K562 (cell line): ENCODE measurements at regions not wholly inside any gene's neighbourhood (a gene's known extent, or its start where the extent isn't known, plus 50 kb on each side); places are given as distances from the start of the nearest gene placed in this dataset.
A peak's percentile ranks its signal among the peaks of the same experiment; 100 is the strongest.

Experiments
- ATAC-seq: fragments of 200-7000 bp; cut with Tn5 transposase; 3 replicates; pipeline ENCODE4 v1.9.1; 2020; ENCODE audit warnings: moderate library complexity
- BruUV-seq: library from RNA; stranded (reverse); fragments of 400-500 nt; replicated peaks from 2 replicates; lab custom pipeline; 2021; lab: Mats Ljungman, UMichigan
- CTCF ChIA-PET: fragments of 300-600 bp; formaldehyde crosslinking; extraction: SDS; loops from one replicate; lab custom pipeline; 2021; ENCODE audit warnings: low intra/inter-chr PET ratio; lab: Yijun Ruan, JAX
- POLR2A ChIA-PET: fragments of 300-600, 350-650 bp; sonication (Branson Sonifier 250); formaldehyde crosslinking; extraction: SDS; loops from one replicate; lab custom pipeline; 2021; ENCODE audit warnings: antibody characterized with exemption, inconsistent platforms; lab: Yijun Ruan, JAX
- DNase-seq, 4 experiments: peaks; one replicate each; pipeline versions ENCODE4 v3.0.0 to v3.0.0-alpha.2; 2011 to 2018; ENCODE audit warnings: low spot score in 3 of 4, mixed read lengths in 3 of 4; ENCODE audit errors: extremely low read depth in 1 of 4
- FAIRE-seq: peaks from 2 replicates; lab custom pipeline; 2011; peaks lifted over from hg19 to GRCh38; lab: Jason Lieb, UNC
- H2AFZ ChIP-seq: 2 replicates; pipeline ENCODE4 v1.6.0; 2011; ENCODE audit warnings: low read depth, low read length, control low read depth, inconsistent platforms
- H3K27ac ChIP-seq: fragments of 200-600 bp; 3 replicates; pipeline ENCODE4 v1.8.0; 2011; ENCODE audit warnings: low read depth, mild to moderate bottlenecking, control low read depth, inconsistent platforms, low read length, moderate library complexity, mixed read lengths; ENCODE audit errors: extremely low read depth
- H3K27me3 ChIP-seq, 2 experiments: fragments of 300-600 bp in 1 of 2; 2 replicates in 1 of 2; 3 replicates in 1 of 2; pipeline versions ENCODE4 v1.6.0 to v1.8.0; 2011; ENCODE audit warnings: inconsistent platforms in 2 of 2, low read length in 2 of 2, mild to moderate bottlenecking in 1 of 2, mixed read lengths in 1 of 2, moderate library complexity in 1 of 2; ENCODE audit not compliant: control insufficient read depth in 2 of 2, insufficient read depth in 2 of 2
- H3K36me3 ChIP-seq: fragments of 300-600 bp; 3 replicates; pipeline ENCODE4 v1.8.0; 2011; ENCODE audit warnings: mild to moderate bottlenecking, low read length, inconsistent platforms; ENCODE audit not compliant: control insufficient read depth, insufficient read depth
- H3K4me1 ChIP-seq, 2 experiments: fragments of 200-600 bp in 1 of 2; replicated peaks in 1 of 2; 2 replicates in 1 of 2; 3 replicates in 1 of 2; pipeline versions ENCODE4 v1.5.1 to v1.8.0; 2011; ENCODE audit warnings: inconsistent platforms in 2 of 2, low read length in 2 of 2, mild to moderate bottlenecking in 1 of 2, mixed read lengths in 1 of 2, moderate library complexity in 1 of 2; ENCODE audit not compliant: control insufficient read depth in 2 of 2, insufficient read depth in 2 of 2
- H3K4me2 ChIP-seq: 2 replicates; pipeline ENCODE4 v1.6.1; 2011; ENCODE audit warnings: low read length, control low read depth, inconsistent platforms, mixed read lengths; ENCODE audit not compliant: insufficient read depth
- H3K4me3 ChIP-seq: fragments of 200-600 bp; sonication (generic), shearing (Covaris generic); 2 replicates; pipeline ENCODE4 v1.5.1; 2016; ENCODE audit warnings: control low read depth, inconsistent platforms
- H3K79me2 ChIP-seq: fragments of 200-600 bp; 3 replicates; pipeline ENCODE4 v1.8.0; 2011; ENCODE audit warnings: low read length, inconsistent platforms; ENCODE audit not compliant: control insufficient read depth, insufficient read depth
- H3K9ac ChIP-seq, 2 experiments: 2 replicates each; pipeline versions ENCODE4 v1.6.0 to v1.6.1; 2011; ENCODE audit warnings: low read depth in 2 of 2, low read length in 2 of 2, control low read depth in 1 of 2, inconsistent platforms in 1 of 2, mild to moderate bottlenecking in 1 of 2, mixed read lengths in 1 of 2; ENCODE audit not compliant: insufficient read depth in 1 of 2
- H3K9me1 ChIP-seq: one replicate; pipeline ENCODE4 v1.6.0; 2011; ENCODE audit warnings: inconsistent platforms, mild to moderate bottlenecking, low read length, moderate library complexity; ENCODE audit not compliant: control insufficient read depth, insufficient read depth
- H3K9me3 ChIP-seq: replicated peaks from 2 replicates; pipeline ENCODE4 v1.5.1; 2011; ENCODE audit warnings: low read depth, low read length, inconsistent platforms; ENCODE audit not compliant: control insufficient read depth, insufficient read depth
- H4K20me1 ChIP-seq: replicated peaks from 2 replicates; pipeline ENCODE4 v1.6.1; 2011; ENCODE audit warnings: low read length, inconsistent platforms, mixed read lengths; ENCODE audit not compliant: control insufficient read depth, insufficient read depth
- ELF1 ChIP-seq: fragments of 200-800 bp; sonication (Bioruptor generic); IDR thresholded peaks from 2 replicates; pipeline ENCODE4 v1.6.1; 2016; ENCODE audit warnings: missing genetic modification characterization, missing compliant biosample characterization
- ETV6 ChIP-seq, 3 experiments: fragments of 150-350 bp in 1 of 3; sonication (generic) in 1 of 3; formaldehyde crosslinking in 1 of 3; IDR thresholded peaks; 2 replicates each; pipeline versions ENCODE4 v1.6.1 to v1.8.0; 2014 to 2022; ENCODE audit warnings: borderline replicate concordance in 2 of 3, low read depth in 2 of 3, antibody characterized with exemption in 1 of 3, low read length in 1 of 3, mild to moderate bottlenecking in 1 of 3, missing genetic modification reagents in 1 of 3
- NONO ChIP-seq, 2 experiments: fragments of 200-400 bp in 1 of 2; fragments of 450-650 bp in 1 of 2; formaldehyde crosslinking in 1 of 2; IDR thresholded peaks; 2 replicates each; pipeline ENCODE4 v1.6.1; 2017; ENCODE audit warnings: low read depth in 2 of 2, mild to moderate bottlenecking in 2 of 2, moderate library complexity in 2 of 2, low read length in 1 of 2
- RBM15 ChIP-seq: fragments of 200-400 bp; formaldehyde crosslinking; IDR thresholded peaks from 2 replicates; pipeline ENCODE4 v1.6.1; 2018; ENCODE audit warnings: mild to moderate bottlenecking, low read length, moderate library complexity; ENCODE audit not compliant: insufficient read depth
- ZFP1 ChIP-seq: fragments of 450-650 bp; formaldehyde crosslinking; IDR thresholded peaks from 2 replicates; pipeline ENCODE4 v1.4.0; 2020; ENCODE audit warnings: mild to moderate bottlenecking, mixed read lengths
- ZNF3 ChIP-seq: fragments of 250-450 bp; sonication (Bioruptor Pico); IDR thresholded peaks from 2 replicates; pipeline ENCODE4 v1.5.0; 2021; ENCODE audit warnings: mild to moderate bottlenecking, moderate library complexity
- ZNF354B ChIP-seq: fragments of 250-450 bp; sonication (Bioruptor Pico); IDR thresholded peaks from 2 replicates; pipeline ENCODE4 v1.4.0; 2020
- ZNF431 ChIP-seq: sonication (generic); formaldehyde crosslinking; IDR thresholded peaks from 2 replicates; pipeline ENCODE4 v1.8.0; 2022; ENCODE audit warnings: mild to moderate bottlenecking, missing genetic modification reagents
- ZNF507 ChIP-seq: conservative IDR thresholded peaks from 2 replicates; pipeline ENCODE4 v1.6.1; 2017; ENCODE audit warnings: missing genetic modification characterization, missing compliant biosample characterization
- WGBS: fragments of 100-300 bp; shearing (Covaris generic); methylation state at CpG from one replicate; pipeline ENCODE4 v1.1.6; 2016; ENCODE audit warnings: low coverage, mixed read lengths; ENCODE audit not compliant: insufficient coverage; ENCODE audit errors: missing lambda C conversion rate; 5-methylcytosine and 5-hydroxymethylcytosine counted together
- in situ Hi-C: fragments of 300-500 bp; cut with MboI; formaldehyde crosslinking; loops from 4 replicates; pipeline ENCODE4 v1.15.0; 2018; ENCODE audit warnings: inconsistent platforms, mixed read lengths
- intact Hi-C: fragments of 100-400 bp; cut with micrococcal nuclease; formaldehyde crosslinking; loops from 2 replicates; pipeline ENCODE4 v1.14.2; 2022

DNA sequence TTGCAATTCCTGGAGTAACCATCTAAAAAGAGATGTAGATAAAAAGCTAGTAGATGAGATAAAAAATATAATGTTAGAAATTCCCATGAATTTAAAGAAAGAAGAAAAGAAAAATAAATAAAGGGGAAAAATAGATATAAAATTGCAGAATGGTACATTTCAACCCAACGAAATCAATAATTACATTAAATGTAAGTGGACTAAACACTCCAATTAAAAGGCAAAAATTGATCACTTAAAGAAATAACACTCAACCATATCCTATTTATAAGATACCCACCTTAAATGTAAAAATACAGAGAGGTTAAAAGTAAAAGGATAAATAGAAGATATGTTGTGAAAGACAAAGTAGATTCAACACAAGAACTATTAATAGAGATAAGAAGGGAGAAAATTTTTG is 150.5 kb upstream of the GRIK3 start:
- TF ChIP-seq ZNF431 (CRISPR knock-in tag) (no peak), ZNF354B (no peak), ZNF507 (peak; percentile 91), ZFP1 (CRISPR knock-in tag) (no peak), ELF1 (tag) (no peak), ZNF3 (no peak), ETV6 (IDR thresholded peaks at IDR 0.05; ENCODE audit: borderline replicate concordance in 1 of 2, low read depth in 2 of 2, low read length in 1 of 2) (no peak), ETV6 (CRISPR knock-in tag; IDR thresholded peaks at IDR 0.05; ENCODE audit: borderline replicate concordance) (no peak), NONO (IDR thresholded peaks at IDR 0.05; ENCODE audit: low read depth in 2 of 2, low read length in 1 of 2) (no peak), RBM15 (no peak)
- Histone ChIP-seq H3K27ac (no peak overlapping the region), H3K79me2 (no peaks in the 10 kb centered on the region), H3K27me3 (no peaks in the 10 kb centered on the region), H3K9ac (no peak overlapping the region), H3K4me3 (no peak overlapping the region), H3K36me3 (no peaks in the 10 kb centered on the region), H3K9me1 (no peaks in the 10 kb centered on the region), H3K4me1 (no peaks in the 10 kb centered on the region), H3K4me2 (no peak overlapping the region), H4K20me1 (no peaks in the 10 kb centered on the region), H2AFZ (no peak overlapping the region), H3K9me3 (no peaks in the 10 kb centered on the region)
- ChIA-PET CTCF (no interaction called here), POLR2A (interaction anchor here (0.7 to 1.2 kb wide), 2 partner anchors 27 to 88 kb away, joined by 3 to 4 read pairs; no protein-coding TSS in a partner anchor)
- no peak for DNase-seq
- intact Hi-C loops: no loop called here
- whole genome bisulfite sequencing: 0% methylated on average over 1 of the region's 1 CpG
- no TSS peak for BruUV-seq
- FAIRE-seq: no peak
- no peak for ATAC-seq
- in situ Hi-C loops: no loop called here
